MM.1S (cell line): ENCODE measurements at regions not wholly inside any gene's neighbourhood (a gene's known extent, or its start where the extent isn't known, plus 50 kb on each side); places are given as distances from the start of the nearest gene placed in this dataset.

ENCODE experiments used
- DNase-seq: peaks from one replicate; pipeline ENCODE4 v3.0.0-alpha.2; 2015
- H2AFZ ChIP-seq: fragments of 300-600 bp; sonication (generic); 2 replicates; pipeline ENCODE4 v1.6.0; 2016; ENCODE audit warnings: antibody characterized with exemption, low read length
- H3F3A ChIP-seq: fragments of 300-600 bp; sonication (generic); 2 replicates; pipeline ENCODE4 v1.6.1; 2016; ENCODE audit warnings: mild to moderate bottlenecking, antibody characterized with exemption, low read length, moderate library complexity, mixed read lengths; ENCODE audit not compliant: insufficient read depth
- H3K27ac ChIP-seq: fragments of 300-600 bp; sonication (generic); 2 replicates; pipeline ENCODE4 v1.5.1; 2016; ENCODE audit warnings: mild to moderate bottlenecking, low read length
- H3K27me3 ChIP-seq: fragments of 300-600 bp; sonication (generic); replicated peaks from 2 replicates; pipeline ENCODE4 v1.6.0; 2016; ENCODE audit warnings: low read length; ENCODE audit not compliant: insufficient read depth
- H3K36me3 ChIP-seq: fragments of 300-600 bp; sonication (generic); replicated peaks from 2 replicates; pipeline ENCODE4 v1.6.1; 2016; ENCODE audit warnings: mild to moderate bottlenecking, low read length, mixed read lengths; ENCODE audit not compliant: insufficient read depth
- H3K4me1 ChIP-seq: fragments of 300-600 bp; sonication (generic); 2 replicates; pipeline ENCODE4 v1.6.1; 2016; ENCODE audit warnings: low read length, mixed read lengths
- H3K4me2 ChIP-seq: fragments of 300-600 bp; sonication (generic); 2 replicates; pipeline ENCODE4 v1.6.0; 2016; ENCODE audit warnings: low read depth, low read length
- H3K4me3 ChIP-seq: fragments of 300-600 bp; sonication (generic); 2 replicates; pipeline ENCODE4 v1.5.1; 2016; ENCODE audit warnings: low read length, mixed read lengths
- H3K79me2 ChIP-seq: fragments of 300-600 bp; sonication (generic); 2 replicates; pipeline ENCODE4 v1.6.1; 2016; ENCODE audit warnings: mixed run types, low read length, mixed read lengths
- H3K9ac ChIP-seq: fragments of 300-600 bp; sonication (generic); 2 replicates; pipeline ENCODE4 v1.6.1; 2016; ENCODE audit warnings: low read length, mixed read lengths
- H3K9me2 ChIP-seq: fragments of 300-600 bp; sonication (generic); replicated peaks from 2 replicates; pipeline ENCODE4 v1.6.1; 2016; ENCODE audit warnings: mild to moderate bottlenecking, low read length, mixed read lengths; ENCODE audit not compliant: insufficient read depth
- H3K9me3 ChIP-seq: fragments of 300-600 bp; sonication (generic); replicated peaks from 2 replicates; pipeline ENCODE4 v1.6.1; 2016; ENCODE audit warnings: mild to moderate bottlenecking, low read length, mixed read lengths; ENCODE audit not compliant: insufficient read depth
- H4K20me1 ChIP-seq: fragments of 300-600 bp; sonication (generic); 2 replicates; pipeline ENCODE4 v1.6.1; 2016; ENCODE audit warnings: mild to moderate bottlenecking, low read length, moderate library complexity, mixed read lengths; ENCODE audit not compliant: insufficient read depth
- EZH2 ChIP-seq: fragments of 300-600 bp; sonication (generic); optimal IDR thresholded peaks from 2 replicates; pipeline ENCODE3; 2017; ENCODE audit warnings: low read depth, mild to moderate bottlenecking, antibody characterized with exemption, low read length, mixed read lengths
- EZH2phosphoT487 ChIP-seq: fragments of 300-600 bp; sonication (generic); IDR thresholded peaks from 2 replicates; pipeline ENCODE4 v1.6.1; 2018; ENCODE audit warnings: antibody characterized with exemption, low read length
- TF ChIP-seq, protein P1 (sequence below): fragments of 300-600 bp; sonication (generic); IDR thresholded peaks from 2 replicates; pipeline ENCODE4 v1.5.1; 2016; ENCODE audit warnings: antibody characterized with exemption, low read length, mixed read lengths

DNA sequence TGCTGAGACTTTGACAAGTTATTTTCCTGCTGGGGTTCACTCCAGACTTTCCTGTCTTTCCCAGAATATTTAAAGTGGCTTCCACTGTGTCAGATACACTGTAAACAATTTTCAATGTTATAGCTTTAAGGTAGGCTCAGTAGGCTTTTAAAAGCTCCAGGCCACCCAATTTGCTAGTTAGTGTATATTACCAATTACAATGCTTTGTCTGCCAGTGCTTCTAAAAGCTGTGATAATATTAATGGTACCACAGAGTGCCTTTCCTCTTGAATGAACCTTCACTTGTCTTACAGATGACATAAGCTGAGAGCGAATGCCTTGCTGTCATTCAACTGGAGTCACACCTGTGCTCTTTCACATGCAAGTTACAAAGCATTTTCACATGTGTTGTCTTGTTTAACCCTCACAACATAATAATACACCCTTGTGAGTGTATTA, 239.7 kb upstream of the HTR2A start:
- Histone ChIP-seq H2AFZ (no peak overlapping the region), H3K9ac (no peak overlapping the region), H3K4me2 (no peak overlapping the region)

DNA sequence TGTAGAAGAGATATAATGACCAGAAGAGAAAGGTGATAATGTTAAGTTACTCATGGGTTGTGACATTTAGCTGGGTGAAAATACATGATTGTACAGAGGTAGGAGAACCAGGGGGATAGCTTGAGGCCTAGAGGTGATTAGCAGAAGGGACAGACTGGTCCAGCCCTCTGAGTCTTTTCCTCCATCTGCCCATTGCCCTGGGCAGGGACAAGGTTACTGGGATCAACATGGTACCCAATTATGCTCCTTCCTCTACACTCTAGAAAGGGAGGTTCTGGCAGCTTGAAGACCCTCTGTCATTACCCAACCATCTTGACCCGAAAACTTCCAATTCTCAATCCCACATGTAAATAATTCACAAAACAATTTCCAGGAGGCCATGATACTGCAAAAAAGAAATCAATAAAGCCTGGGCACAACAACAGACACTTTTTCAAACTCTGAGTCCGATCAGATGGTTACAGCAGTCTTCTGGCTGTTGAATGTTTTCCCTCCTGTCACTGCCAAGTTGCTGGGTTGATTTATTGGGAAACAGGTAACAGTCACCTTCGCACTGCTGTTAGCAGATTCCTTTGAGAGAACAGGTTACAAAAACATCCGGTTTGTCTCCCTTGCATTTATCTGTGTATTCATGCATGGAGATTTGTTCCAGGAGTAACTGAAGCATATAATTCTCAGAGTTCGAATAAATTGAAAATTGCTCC, 239.1 kb upstream of the HTR2A start:
- H3K27ac ChIP-seq = no peak overlapping the region

More for the DNA sequence above, 239.7 kb upstream of the HTR2A start:
- TF ChIP-seq, protein P1, sequence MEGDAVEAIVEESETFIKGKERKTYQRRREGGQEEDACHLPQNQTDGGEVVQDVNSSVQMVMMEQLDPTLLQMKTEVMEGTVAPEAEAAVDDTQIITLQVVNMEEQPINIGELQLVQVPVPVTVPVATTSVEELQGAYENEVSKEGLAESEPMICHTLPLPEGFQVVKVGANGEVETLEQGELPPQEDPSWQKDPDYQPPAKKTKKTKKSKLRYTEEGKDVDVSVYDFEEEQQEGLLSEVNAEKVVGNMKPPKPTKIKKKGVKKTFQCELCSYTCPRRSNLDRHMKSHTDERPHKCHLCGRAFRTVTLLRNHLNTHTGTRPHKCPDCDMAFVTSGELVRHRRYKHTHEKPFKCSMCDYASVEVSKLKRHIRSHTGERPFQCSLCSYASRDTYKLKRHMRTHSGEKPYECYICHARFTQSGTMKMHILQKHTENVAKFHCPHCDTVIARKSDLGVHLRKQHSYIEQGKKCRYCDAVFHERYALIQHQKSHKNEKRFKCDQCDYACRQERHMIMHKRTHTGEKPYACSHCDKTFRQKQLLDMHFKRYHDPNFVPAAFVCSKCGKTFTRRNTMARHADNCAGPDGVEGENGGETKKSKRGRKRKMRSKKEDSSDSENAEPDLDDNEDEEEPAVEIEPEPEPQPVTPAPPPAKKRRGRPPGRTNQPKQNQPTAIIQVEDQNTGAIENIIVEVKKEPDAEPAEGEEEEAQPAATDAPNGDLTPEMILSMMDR = no peak
- no peak for TF ChIP-seq EZH2phosphoT487
- no peak for TF ChIP-seq EZH2
- no peaks in the 10 kb centered on the region for H3K36me3 ChIP-seq
- H3K4me3 ChIP-seq = no peak overlapping the region
- H3K4me1 ChIP-seq = no peaks in the 10 kb centered on the region
- no peaks in the 10 kb centered on the region for H3K9me2 ChIP-seq
- H4K20me1 ChIP-seq = no peaks in the 10 kb centered on the region
- DNase-seq = no peak
- H3K9me3 ChIP-seq = no peaks in the 10 kb centered on the region
- no peaks in the 10 kb centered on the region for H3K79me2 ChIP-seq
- H3F3A ChIP-seq = no peaks in the 10 kb centered on the region
- H3K27ac ChIP-seq = no peak overlapping the region
- H3K27me3 ChIP-seq = no peaks in the 10 kb centered on the region

DNA sequence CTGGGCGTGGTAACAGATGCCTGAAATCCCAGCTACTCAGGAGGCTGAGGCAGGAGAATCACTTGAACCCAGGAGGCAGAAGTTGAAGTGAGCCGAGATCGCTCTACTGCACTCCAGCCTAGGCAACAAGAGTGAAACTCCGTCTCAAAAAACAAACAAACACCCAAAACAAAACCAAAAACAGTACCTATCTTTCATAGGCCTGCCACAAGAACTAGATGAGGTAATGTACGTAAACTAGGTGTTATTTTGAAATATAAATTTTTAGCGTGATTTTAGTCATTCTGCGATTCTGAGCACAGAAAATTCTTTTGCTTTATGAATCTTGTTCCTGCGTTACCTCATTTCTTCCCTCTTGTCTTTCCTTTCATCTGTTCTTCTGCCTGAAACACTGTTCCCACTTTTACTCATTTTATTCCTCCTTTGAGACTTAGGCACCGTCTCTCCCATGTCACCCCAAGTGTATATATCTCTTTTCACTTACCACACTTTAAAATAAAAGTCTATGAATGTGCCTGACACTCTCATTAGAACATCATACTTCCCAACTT, 238.2 kb upstream of the HTR2A start:
- no peaks in the 10 kb centered on the region for H3F3A ChIP-seq
- DNase-seq = no peak
- TF ChIP-seq EZH2phosphoT487 (no peak), EZH2 (no peak)
- TF ChIP-seq, protein P1 = no peak
- no peaks in the 10 kb centered on the region for H3K79me2 ChIP-seq
- H3K9me2 ChIP-seq = no peaks in the 10 kb centered on the region
- no peak overlapping the region for H3K27ac ChIP-seq
- H2AFZ ChIP-seq = no peak overlapping the region
- H3K4me2 ChIP-seq = no peak overlapping the region
- no peaks in the 10 kb centered on the region for H4K20me1 ChIP-seq
- no peaks in the 10 kb centered on the region for H3K36me3 ChIP-seq
- no peak overlapping the region for H3K9ac ChIP-seq
- no peak overlapping the region for H3K4me3 ChIP-seq
- H3K4me1 ChIP-seq = no peaks in the 10 kb centered on the region
- no peaks in the 10 kb centered on the region for H3K9me3 ChIP-seq
- no peaks in the 10 kb centered on the region for H3K27me3 ChIP-seq

More for the DNA sequence above, 239.1 kb upstream of the HTR2A start:
- no peaks in the 10 kb centered on the region for H4K20me1 ChIP-seq
- H3K36me3 ChIP-seq = no peaks in the 10 kb centered on the region
- no peaks in the 10 kb centered on the region for H3K9me2 ChIP-seq
- no peak overlapping the region for H3K4me3 ChIP-seq
- H3K9me3 ChIP-seq = no peaks in the 10 kb centered on the region
- DNase-seq = no peak
- H3K4me1 ChIP-seq = no peaks in the 10 kb centered on the region
- no peak overlapping the region for H3K9ac ChIP-seq
- no peak for TF ChIP-seq EZH2
- no peaks in the 10 kb centered on the region for H3K79me2 ChIP-seq
- no peak overlapping the region for H2AFZ ChIP-seq
- H3K4me2 ChIP-seq = no peak overlapping the region
- H3K27me3 ChIP-seq = no peaks in the 10 kb centered on the region
- no peaks in the 10 kb centered on the region for H3F3A ChIP-seq

- Histone ChIP-seq H3K4me3 (no peak overlapping the region), H3K36me3 (no peaks in the 10 kb centered on the region), H3K27me3 (no peaks in the 10 kb centered on the region), H3F3A (no peaks in the 10 kb centered on the region), H3K9me2 (no peaks in the 10 kb centered on the region), H3K4me2 (no peak overlapping the region), H3K4me1 (no peaks in the 10 kb centered on the region), H3K27ac (no peak overlapping the region), H4K20me1 (no peaks in the 10 kb centered on the region), H3K9ac (no peak overlapping the region), H2AFZ (no peak overlapping the region), H3K9me3 (no peaks in the 10 kb centered on the region), H3K79me2 (no peaks in the 10 kb centered on the region)
- DNase-seq = no peak
- TF ChIP-seq, protein P1 = no peak
- TF ChIP-seq EZH2phosphoT487 (no peak), EZH2 (no peak)
These were observed 236.2 kb upstream of the HTR2A start for GRCh38 chr13:47133011-47133445.
